ENCODE measurements at regions not wholly inside any gene's neighbourhood (a gene's known extent, or its start where the extent isn't known, plus 50 kb on each side); places are given as distances from the start of the nearest gene placed in this dataset.

DNA sequence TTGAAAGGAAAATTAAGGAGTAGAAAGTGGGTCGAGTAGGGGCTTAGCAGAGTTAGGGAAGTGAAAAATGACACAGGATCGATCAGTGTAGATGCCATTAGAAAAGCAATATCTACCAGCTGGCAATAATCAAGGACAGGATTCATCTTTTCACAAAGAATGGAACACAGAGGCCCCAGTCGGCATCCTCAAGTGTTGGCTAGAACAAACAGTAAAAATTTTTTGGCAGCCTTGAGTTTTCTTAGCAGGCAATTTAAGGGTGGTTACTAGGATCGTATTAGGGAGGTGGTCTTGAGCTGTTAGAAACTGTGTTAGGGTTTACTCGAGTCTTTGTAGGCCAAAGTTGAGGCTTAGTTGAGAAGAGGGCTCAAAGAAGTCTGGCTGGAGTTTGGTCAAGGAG lies 658.8 kb upstream of the SGO1 start:
- H3K36me3 Mint-ChIP-seq = no peaks in the 10 kb centered on the region

DNA sequence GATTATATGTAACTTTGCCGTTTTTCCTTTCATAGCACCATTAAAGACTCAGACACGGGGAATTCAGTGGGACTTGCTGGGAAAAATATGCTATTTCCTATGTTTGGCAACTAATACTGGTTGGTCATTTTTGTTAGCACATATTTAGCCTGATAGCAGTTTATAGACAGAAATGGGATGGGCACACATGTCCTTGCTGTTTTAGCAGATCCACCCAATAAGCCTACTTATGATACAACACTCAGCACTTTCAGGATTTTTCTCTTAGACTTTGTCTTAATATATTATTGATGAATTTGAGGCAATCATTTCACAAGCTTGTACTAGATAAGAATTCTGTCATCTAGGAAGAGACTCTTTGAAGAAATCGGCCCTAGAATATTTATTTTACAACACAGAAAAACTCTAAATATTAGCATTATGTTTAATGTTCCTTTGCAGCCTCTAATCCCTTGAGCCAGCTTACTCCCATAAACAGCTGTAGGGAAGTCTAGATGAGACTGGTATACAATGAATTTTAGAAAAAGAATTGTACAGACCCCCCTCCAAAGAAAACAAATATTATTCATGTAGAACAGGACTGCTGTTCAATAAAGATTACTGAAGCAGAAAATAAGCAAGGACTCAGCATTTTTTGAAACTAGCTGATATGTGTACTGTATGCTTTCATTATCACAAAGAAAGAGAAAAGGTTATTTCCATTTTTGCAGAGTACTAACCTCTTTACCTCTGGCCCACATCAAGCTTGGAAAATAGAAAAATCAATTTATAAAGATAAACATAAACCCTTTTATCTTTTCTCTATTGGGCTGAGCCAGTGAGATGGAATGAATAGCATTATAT lies 656.8 kb upstream of the SGO1 start:
- DNase-seq (ENCODE audit: low spot score) (no peak), ATAC-seq (no peak)
- Mint-ChIP-seq H3K4me1 (peaks cover 28% of the 10 kb centered on the region), H3K27me3 (ENCODE audit: low read depth) (no peaks in the 10 kb centered on the region), H3K4me3 (no peak overlapping the region), H3K36me3 (no peaks in the 10 kb centered on the region), H3K27ac (no peak overlapping the region), H3K9me3 (no peaks in the 10 kb centered on the region)
- POLR2A ChIA-PET = no interaction called here
- CTCF ChIA-PET = no interaction called here
- TF ChIP-seq TEAD1 (CRISPR knock-in tag; IDR thresholded peaks at IDR 0.05) (no peak), ZNF121 (CRISPR knock-in tag; IDR thresholded peaks at IDR 0.05) (no peak)

More for the DNA sequence above, 658.8 kb upstream of the SGO1 start:
- ATAC-seq (no peak), DNase-seq (ENCODE audit: low spot score) (no peak)
- H3K27me3 Mint-ChIP-seq (ENCODE audit: low read depth) = no peaks in the 10 kb centered on the region
- peaks cover 34% of the 10 kb centered on the region for H3K4me1 Mint-ChIP-seq
- H3K4me3 Mint-ChIP-seq = no peak overlapping the region
- ChIA-PET CTCF (no interaction called here), POLR2A (no interaction called here)
- TF ChIP-seq, protein P1, sequence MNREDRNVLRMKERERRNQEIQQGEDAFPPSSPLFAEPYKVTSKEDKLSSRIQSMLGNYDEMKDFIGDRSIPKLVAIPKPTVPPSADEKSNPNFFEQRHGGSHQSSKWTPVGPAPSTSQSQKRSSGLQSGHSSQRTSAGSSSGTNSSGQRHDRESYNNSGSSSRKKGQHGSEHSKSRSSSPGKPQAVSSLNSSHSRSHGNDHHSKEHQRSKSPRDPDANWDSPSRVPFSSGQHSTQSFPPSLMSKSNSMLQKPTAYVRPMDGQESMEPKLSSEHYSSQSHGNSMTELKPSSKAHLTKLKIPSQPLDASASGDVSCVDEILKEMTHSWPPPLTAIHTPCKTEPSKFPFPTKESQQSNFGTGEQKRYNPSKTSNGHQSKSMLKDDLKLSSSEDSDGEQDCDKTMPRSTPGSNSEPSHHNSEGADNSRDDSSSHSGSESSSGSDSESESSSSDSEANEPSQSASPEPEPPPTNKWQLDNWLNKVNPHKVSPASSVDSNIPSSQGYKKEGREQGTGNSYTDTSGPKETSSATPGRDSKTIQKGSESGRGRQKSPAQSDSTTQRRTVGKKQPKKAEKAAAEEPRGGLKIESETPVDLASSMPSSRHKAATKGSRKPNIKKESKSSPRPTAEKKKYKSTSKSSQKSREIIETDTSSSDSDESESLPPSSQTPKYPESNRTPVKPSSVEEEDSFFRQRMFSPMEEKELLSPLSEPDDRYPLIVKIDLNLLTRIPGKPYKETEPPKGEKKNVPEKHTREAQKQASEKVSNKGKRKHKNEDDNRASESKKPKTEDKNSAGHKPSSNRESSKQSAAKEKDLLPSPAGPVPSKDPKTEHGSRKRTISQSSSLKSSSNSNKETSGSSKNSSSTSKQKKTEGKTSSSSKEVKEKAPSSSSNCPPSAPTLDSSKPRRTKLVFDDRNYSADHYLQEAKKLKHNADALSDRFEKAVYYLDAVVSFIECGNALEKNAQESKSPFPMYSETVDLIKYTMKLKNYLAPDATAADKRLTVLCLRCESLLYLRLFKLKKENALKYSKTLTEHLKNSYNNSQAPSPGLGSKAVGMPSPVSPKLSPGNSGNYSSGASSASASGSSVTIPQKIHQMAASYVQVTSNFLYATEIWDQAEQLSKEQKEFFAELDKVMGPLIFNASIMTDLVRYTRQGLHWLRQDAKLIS (CRISPR knock-in tag; IDR thresholded peaks at IDR 0.05; ENCODE audit: borderline replicate concordance) = no peak
- no peak for TF ChIP-seq TEAD4 (CRISPR knock-in tag; IDR thresholded peaks at IDR 0.05)
- TF ChIP-seq TEAD1 (CRISPR knock-in tag; IDR thresholded peaks at IDR 0.05) = no peak
- H3K9me3 Mint-ChIP-seq = no peaks in the 10 kb centered on the region
- H3K27ac Mint-ChIP-seq = peak overlapping the region; percentile 6; the same call in 1 of the 2 replicates

DNA sequence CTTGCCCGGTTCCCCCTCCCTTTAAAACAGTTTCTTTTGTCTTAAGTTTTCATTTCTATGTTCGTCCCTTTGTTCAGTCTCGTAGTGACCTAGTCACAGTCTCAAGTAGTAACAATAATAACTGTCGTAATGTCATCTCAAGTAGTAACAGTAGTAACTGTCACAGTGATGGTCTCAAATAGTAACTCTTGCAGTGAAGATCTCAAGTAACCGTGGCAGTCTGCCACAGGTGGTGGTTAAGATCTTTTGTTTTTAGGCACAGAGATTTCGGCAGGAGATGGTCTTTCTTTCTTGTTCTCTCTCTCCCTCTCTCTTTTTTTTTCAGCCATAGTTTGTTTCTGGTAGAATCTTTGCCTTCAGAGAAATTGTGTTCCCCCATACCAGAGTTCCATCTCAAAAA lies 656.0 kb upstream of the SGO1 start:
- Mint-ChIP-seq H3K4me3 (no peak overlapping the region), H3K9me3 (peaks cover 2% of the 10 kb centered on the region; the same call in 1 of the 2 replicates), H3K27ac (no peak overlapping the region), H3K36me3 (no peaks in the 10 kb centered on the region), H3K4me1 (peaks cover 29% of the 10 kb centered on the region), H3K27me3 (ENCODE audit: low read depth) (no peaks in the 10 kb centered on the region)
- ChIA-PET CTCF (no interaction called here), POLR2A (no interaction called here)
- TF ChIP-seq NR1H2 (CRISPR knock-in tag; IDR thresholded peaks at IDR 0.05) (no peak), MYBL2 (CRISPR knock-in tag; IDR thresholded peaks at IDR 0.05) (no peak), SMAD3 (CRISPR knock-in tag; IDR thresholded peaks at IDR 0.05; ENCODE audit: borderline replicate concordance) (no peak), TEAD4 (CRISPR knock-in tag; IDR thresholded peaks at IDR 0.05) (no peak), KAT7 (CRISPR knock-in tag; IDR thresholded peaks at IDR 0.05; ENCODE audit: borderline replicate concordance) (no peak), SP1 (CRISPR knock-in tag; conservative IDR thresholded peaks at IDR 0.05) (no peak), TCF7 (CRISPR knock-in tag; IDR thresholded peaks at IDR 0.05; ENCODE audit: low read depth) (no peak), NFE2L1 (CRISPR knock-in tag; IDR thresholded peaks at IDR 0.05) (no peak), EMX1 (CRISPR knock-in tag; IDR thresholded peaks at IDR 0.05) (no peak), ESRRA (CRISPR knock-in tag; IDR thresholded peaks at IDR 0.05; ENCODE audit: borderline replicate concordance) (no peak), ZNF396 (CRISPR knock-in tag; IDR thresholded peaks at IDR 0.05; ENCODE audit: borderline replicate concordance) (no peak), NR3C1 (CRISPR knock-in tag; conservative IDR thresholded peaks at IDR 0.05; ENCODE audit: low read depth) (no peak), ZBTB21 (CRISPR knock-in tag; IDR thresholded peaks at IDR 0.05; ENCODE audit: borderline replicate concordance) (no peak)
- TF ChIP-seq, protein P2, sequence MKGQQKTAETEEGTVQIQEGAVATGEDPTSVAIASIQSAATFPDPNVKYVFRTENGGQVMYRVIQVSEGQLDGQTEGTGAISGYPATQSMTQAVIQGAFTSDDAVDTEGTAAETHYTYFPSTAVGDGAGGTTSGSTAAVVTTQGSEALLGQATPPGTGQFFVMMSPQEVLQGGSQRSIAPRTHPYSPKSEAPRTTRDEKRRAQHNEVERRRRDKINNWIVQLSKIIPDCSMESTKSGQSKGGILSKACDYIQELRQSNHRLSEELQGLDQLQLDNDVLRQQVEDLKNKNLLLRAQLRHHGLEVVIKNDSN (CRISPR knock-in tag; IDR thresholded peaks at IDR 0.05) = no peak
- TF ChIP-seq, protein P3, sequence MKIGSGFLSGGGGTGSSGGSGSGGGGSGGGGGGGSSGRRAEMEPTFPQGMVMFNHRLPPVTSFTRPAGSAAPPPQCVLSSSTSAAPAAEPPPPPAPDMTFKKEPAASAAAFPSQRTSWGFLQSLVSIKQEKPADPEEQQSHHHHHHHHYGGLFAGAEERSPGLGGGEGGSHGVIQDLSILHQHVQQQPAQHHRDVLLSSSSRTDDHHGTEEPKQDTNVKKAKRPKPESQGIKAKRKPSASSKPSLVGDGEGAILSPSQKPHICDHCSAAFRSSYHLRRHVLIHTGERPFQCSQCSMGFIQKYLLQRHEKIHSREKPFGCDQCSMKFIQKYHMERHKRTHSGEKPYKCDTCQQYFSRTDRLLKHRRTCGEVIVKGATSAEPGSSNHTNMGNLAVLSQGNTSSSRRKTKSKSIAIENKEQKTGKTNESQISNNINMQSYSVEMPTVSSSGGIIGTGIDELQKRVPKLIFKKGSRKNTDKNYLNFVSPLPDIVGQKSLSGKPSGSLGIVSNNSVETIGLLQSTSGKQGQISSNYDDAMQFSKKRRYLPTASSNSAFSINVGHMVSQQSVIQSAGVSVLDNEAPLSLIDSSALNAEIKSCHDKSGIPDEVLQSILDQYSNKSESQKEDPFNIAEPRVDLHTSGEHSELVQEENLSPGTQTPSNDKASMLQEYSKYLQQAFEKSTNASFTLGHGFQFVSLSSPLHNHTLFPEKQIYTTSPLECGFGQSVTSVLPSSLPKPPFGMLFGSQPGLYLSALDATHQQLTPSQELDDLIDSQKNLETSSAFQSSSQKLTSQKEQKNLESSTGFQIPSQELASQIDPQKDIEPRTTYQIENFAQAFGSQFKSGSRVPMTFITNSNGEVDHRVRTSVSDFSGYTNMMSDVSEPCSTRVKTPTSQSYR (CRISPR knock-in tag; IDR thresholded peaks at IDR 0.05) = no peak
- TF ChIP-seq, protein P4, sequence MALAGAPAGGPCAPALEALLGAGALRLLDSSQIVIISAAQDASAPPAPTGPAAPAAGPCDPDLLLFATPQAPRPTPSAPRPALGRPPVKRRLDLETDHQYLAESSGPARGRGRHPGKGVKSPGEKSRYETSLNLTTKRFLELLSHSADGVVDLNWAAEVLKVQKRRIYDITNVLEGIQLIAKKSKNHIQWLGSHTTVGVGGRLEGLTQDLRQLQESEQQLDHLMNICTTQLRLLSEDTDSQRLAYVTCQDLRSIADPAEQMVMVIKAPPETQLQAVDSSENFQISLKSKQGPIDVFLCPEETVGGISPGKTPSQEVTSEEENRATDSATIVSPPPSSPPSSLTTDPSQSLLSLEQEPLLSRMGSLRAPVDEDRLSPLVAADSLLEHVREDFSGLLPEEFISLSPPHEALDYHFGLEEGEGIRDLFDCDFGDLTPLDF (CRISPR knock-in tag; IDR thresholded peaks at IDR 0.05) = no peak
- TF ChIP-seq, protein P5, sequence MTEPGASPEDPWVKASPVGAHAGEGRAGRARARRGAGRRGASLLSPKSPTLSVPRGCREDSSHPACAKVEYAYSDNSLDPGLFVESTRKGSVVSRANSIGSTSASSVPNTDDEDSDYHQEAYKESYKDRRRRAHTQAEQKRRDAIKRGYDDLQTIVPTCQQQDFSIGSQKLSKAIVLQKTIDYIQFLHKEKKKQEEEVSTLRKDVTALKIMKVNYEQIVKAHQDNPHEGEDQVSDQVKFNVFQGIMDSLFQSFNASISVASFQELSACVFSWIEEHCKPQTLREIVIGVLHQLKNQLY (CRISPR knock-in tag; IDR thresholded peaks at IDR 0.05) = no peak
- DNase-seq (ENCODE audit: low spot score) (no peak), ATAC-seq (no peak)
